Islet precursor cell (in vitro differentiated cells): ENCODE measurements at regions not wholly inside any gene's neighbourhood (a gene's known extent, or its start where the extent isn't known, plus 50 kb on each side); places are given as distances from the start of the nearest gene placed in this dataset.
"Not testable (repeated sequence)": the region's sequence is repeated elsewhere in the genome, so short reads cannot be mapped to it uniquely, and the experiment has no call there.

Experiments
- DNase-seq: peaks from one replicate; pipeline ENCODE4 v3.0.0-alpha.2; 2018

DNA sequence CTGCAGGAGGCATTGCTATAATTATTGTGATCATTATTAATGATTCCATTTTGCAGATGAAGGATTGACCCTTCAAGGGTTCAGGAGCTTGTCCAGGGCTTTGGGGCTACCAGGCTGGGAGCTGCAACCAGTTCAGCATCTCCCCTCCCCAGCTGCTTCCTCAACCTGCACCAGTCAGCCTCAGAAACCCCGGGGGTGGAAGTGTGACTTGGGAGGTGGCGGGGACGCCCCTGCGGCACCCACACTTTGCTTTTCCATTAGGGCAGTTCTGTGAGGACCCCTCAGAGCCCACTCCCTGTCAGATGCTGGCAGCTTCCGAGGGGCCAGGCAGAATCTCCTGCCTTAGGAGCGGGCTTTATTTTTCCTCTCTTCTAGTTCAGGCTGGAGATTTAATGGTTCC, 85.6 kb downstream of the OLFM1 start:
- DNase-seq, result no peak

DNA sequence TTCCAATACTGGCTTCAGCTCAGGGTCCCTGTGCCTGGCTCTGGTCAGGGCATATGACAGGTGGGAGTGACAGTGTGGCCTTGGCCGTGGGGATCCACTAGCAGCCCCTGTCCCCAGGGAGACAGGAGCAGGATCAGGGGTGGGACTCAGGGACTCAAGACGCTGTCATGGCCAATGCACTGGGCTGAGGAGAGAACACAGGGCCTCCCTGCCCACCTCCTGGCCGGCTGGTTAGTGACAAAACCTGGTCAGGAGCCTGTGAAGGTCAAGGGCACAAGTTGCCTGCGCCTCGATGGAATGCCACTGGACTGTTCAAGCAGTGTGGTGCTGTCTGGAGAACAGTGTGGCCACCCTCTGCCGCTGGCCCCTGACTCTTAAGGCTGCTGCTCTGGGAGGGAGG, 86.8 kb downstream of the OLFM1 start:
- no peak for DNase-seq

DNA sequence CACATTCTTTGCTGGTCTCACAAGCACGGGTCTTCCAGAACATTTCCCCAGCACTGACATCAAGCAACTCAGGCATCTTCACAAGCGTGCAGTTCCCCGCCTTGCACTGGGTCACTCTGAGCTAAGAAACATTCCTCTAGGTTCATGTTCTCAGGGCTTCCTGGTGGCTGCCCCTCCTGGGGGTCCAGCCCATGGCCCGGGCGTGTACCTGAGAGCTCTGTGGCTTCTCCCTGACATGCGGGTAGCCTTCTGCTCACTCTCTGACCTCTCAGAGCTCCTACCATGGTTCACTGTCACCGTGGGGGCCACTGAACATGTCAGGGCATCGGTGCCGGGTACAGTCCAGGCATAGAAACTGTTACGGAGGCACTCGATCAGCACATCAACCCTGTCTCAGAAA, 87.5 kb downstream of the OLFM1 start:
- DNase-seq, result no peak

DNA sequence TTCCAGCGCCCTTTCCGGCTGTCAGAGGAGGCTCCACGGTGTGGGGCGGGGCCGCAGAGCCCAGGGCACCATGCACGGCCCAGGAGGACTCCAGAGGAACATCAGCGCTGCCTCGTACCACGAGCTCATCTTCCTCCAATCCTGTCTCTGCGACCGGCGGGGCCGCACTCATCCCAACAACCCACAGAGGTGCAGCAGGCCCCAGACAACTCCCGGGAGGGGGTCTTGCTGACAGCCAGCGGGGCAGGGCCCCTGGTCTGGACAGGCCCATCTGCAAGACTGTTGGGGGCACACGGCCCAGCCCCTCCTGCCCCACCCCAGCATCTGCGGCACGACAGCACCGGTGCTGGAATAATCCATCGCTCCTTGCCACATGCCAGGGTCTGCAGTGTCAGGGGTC, 88.8 kb downstream of the OLFM1 start:
- DNase-seq, result no peak

DNA sequence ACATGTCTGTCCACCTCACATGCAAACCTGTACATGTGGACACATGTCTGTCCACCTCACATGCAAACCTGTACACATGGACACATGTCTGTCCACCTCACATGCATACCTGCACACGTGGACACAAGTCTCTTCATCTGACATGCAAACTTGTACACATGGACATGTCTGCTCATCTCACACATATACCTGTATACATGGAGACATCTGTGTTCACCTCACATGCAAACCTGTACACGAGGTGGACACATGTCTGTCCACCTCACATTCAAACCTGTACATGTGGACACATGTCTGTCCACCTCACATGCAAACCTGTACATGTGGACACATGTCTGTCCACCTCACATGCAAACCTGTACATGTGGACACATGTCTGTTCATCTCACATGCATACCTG, 90.1 kb downstream of the OLFM1 start:
- not testable (repeated sequence) for DNase-seq

DNA sequence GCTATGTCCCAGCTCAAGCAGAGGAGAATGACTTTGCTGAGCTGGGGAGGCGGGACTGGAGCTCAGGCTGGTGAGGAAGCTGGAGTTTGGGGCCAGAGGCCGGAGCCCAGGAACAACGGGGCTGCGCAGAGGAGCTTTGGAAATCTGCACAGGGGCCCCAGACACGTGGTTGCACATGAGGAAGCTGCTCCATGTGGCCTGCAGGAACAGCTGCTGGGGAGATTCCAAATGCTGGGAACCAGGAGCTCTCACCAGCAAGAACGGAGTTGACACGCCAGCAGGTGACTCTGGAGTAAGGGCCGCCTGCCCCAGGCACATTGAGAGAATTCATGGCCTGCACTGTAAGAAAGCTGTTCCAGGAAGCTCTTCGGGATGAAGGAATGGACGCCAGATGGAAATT, 91.0 kb downstream of the OLFM1 start:
- DNase-seq, result no peak

DNA sequence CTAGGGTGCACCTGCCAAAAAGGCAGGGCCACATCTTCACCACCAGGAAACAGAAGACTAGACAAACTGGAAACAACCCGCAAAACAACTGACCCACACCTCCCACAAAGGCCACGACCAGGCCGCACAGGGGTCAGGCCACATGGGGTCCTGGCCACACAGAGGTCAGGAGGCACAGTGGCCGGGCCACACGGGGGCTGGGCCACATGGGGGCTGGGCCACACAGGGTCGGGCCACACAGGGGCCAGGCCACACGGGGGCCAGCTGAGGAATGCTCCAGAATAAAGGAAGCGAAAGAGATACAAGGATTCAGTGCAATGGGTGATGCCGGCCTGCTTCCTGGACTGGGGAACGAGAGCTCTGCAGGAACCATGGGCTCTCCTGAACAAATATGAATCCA, 91.6 kb downstream of the OLFM1 start:
- no peak for DNase-seq

DNA sequence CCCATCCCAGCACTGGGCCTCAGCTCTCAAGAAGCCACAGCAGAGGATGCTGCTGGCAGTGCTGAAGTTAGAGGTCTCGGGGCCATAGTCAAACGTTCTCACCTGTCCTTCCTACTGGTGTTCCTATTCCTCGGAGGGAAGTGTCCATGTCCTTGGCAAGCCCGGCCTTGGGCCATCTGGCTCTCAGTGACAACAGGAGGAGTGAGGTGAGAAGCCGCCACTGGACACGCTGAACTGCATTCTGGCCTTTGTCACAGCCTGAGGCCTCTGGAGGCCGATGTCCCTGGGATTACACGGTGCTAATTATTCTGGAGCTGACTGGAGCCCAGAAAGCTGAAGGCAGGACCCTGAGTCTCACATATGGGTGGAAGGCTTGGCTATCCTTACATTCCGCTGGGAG, 92.5 kb downstream of the OLFM1 start:
- DNase-seq, result no peak

DNA sequence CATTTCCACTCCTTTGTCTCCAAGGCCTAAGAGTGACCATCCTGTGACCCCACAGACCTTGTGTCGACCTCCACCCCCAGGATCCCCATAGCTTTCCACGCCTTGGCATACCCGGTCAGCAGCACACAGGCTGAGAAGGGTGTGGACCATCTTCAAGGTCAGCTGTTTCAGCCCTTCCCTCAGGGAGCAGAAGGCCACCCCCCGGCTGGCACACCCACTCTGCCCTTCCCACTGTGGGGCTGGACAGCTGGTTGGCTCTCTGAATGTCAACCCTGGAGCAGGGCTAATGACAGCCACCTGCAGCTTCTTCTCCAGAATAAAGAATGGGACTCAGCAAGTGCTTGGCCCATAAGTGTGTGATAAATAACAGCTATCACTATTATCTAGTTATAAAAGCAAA, 93.1 kb downstream of the OLFM1 start:
- DNase-seq, result no peak

DNA sequence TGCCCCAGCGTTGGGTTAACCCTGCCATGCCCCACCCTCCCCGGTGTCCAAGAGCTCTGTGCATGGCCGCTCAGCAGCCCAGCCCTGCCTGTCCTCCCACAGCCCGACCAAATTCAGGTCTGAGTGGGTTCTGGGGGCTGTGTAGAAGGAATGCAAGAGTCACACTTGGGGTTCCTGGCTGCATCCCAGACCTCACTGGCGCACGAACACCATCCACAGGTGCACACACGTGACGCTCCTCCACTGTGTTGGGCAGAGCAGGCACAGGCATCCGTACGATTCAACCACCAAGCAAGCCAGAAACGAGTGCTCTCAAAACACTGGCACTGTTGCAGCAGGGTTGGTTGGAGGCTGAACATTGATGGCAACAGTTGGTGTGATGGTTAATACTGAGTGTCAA, 93.9 kb downstream of the OLFM1 start:
- no peak for DNase-seq

DNA sequence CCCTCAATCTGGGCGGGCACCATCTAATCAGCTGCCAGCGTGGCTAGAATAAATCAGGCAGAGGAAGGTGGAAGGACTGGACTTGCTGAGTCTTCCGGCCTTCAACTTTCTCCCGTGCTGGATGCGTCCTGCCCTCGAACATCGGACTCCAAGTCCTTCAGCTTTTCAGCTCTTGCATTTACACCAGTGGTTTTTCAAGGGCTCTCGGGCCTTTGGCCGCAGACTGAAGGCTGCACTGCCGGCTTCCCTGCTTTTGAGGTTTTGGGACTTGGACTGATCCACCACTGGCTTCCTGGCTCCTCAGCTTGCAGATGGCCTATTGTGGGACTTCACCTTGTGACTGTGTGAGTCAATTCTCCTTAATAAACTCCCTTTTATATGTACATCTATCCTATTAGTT, 94.4 kb downstream of the OLFM1 start:
- not testable (repeated sequence) for DNase-seq

DNA sequence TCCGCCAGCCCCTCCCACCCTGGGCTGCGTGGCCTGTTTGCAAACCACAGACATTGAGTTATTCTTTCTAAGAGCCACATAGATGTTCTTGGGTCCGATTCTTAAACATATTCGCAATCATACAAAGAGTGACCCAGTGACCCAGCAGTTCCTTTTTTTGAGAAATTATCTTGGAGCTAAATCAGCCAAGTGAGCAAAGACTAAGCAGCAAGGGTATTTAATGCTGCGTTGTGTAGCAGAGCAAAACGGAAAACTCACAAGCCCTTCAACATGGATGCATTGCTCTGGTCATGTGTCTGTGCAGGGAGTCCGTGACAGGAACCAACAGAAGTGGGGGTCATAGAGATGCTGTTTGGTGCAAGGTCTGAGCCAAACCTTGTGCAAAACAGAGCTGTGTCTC, 95.6 kb downstream of the OLFM1 start:
- no peak for DNase-seq

DNA sequence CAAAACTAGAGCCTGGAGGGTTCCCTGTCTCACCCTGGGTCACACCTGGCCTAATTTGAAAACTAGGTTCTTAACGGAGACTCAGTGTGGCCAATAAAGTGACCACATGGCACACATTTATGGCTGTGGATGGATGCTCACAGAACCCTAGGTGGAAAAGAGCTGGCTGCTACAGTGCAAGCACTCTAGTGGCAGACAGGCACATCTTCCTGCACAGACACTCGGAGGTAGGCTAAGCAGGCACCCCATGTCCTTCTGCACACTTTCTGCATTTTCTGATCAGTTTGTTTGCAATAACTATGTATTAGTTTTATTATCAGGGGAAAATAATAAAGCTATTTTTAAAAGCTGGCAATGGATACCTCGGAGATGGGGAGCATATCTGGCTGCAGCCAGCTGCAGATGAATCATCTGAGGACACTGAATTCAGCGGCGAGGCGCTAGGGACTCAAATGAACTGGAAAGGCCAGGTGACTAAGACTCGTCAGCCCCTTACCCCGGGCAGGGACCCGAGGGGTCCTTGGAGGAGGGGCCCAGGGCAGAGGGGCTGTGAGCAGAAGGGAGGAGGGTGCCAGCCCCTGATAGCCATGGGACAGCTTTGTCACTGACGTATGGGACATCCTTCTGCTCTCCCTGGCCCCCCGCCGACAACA, 96.2 kb downstream of the OLFM1 start:
- DNase-seq, result no peak

DNA sequence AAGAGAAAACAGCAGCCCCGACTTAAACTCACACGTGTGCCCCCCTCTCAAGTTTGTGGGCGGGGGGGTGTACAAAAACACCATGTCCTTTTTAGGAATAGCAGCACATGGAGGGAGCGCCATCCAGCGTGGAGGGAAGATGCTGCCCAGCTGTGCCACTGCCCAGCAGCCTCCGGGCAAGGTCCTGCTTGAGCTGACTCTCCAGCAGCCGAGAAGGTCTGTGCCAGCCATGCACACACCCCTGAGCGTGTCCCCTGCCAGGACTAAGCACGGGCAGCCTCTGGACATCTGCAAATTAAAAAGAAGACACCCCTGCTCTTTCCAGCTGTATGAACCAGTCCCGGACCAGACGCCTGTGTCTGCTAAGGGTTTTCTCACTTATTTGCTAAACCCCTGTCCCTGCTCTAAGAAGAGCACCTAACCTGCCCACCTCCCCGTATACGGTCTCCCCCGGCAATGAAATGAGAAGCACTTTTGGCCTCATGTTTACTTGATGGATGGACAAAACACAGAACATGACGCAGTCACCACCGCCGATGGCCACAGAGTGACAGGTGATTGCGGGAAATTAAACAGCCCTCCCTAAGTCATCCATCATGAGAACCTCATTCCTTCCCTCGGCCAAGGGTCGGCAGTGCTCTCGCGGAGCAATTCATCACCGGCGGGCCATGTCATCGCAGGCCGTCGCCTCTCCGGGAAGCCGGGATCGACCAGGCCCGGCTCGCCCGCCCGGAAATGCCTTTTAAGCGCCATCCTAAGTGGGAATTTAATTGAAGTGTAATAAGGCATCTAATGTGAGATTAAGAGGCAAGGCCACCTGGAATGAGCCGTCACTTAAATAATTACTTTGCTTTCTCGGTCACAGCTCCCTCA, 96.9 kb downstream of the OLFM1 start:
- DNase-seq, result no peak

DNA sequence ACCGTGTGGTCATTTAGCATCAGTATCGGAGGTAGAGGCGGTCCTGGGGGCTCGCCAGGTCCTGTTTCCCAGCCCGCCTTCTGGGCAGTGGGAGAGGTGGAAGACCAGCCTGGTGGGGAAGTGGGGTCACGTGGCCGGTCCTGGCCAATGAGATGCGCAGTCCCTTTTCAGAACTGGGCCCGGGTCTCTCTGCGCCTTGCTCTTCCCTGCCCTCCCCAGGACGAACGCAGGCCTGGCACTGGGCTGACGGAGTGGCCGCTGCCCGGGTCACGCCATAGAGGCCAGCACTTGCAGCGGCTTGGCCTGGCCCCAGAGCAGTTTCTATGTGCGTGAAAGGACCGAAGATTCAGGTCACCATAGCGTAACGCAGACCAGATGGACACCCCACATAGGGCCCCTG, 97.6 kb downstream of the OLFM1 start:
- no peak for DNase-seq

DNA sequence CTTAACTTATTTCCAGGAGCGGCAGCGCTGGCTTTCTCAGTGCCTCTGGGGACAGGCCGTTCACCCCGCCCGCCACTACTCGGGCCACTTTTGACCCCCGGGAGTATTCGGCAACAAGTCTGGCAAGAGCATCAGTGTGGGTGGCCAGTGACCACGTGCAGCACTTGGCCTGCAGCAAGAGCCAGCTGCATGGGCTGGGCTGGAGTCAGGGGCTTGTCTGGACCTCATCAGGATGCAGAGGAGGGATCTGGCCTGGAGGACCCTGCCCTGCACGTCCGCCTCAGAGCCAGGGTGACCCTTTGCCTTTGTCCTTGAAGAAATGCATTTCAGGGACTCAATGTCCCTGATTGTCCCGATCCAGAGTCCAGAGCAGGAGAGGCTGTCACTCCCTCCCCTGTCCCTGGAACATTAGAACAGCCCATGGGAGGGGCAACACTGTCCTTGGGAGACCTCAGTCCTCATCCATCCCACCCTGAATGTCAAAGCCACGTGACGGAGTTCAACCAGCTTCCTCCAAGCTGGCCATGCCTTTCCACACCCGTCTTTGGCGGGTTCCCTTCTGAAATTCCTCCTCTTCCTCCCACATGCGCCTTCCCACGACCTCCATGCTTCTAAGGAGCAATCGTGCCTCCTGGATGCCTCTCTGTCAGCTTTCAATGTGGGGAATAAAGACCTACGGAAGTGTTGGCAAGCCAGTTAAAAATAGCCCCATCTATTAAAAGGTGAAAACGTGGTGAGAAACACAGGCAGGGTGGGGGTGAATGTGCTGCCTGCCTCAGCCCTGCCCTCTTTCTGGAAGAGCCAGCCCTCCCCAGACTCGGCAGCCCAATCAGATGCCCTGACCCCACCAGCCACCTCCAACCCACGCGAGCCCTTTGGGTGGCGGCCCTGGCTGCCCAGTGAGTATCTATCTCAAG, 99.0 kb downstream of the OLFM1 start:
- DNase-seq, result no peak

DNA sequence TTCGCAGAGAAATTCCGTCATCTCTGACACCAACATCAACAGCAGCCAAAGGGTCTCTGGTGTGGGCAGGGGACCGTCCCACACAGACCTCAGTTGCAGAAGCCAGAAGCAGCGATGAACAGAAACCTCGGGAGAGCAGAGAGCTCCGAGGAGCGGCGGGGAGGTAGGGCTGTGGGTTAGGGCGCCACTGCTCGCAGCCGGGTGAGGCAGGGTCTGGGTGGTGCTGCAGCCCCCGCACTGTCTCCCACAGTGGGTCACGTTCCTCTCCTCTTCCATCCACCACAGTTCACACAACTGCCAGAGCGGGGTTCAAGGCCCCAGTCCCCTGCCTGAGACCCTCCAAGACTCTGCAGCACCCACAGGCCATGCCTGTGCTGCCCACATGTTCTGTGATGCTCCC, 99.9 kb downstream of the OLFM1 start:
- DNase-seq, result no peak

DNA sequence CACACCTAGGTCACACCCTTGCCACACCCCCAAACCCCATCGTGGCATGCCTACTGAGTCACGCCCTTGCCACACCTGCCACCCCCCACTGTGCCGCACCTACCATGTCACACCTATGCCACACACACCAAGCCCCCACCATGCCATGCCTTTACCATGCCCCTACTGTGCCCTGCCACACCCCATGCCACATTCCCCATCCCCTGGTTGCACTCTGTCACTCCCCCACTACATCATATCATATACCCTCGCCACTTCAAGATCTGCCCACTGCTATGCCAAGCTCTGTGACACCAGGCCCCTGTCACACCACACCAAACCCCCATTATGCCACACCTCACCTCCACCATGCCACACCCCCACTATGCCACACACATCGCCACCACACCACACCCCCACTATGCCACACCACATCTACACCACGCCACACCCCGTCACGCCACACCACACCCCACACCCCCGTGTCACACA, 101.2 kb downstream of the OLFM1 start:
- DNase-seq, result no peak

DNA sequence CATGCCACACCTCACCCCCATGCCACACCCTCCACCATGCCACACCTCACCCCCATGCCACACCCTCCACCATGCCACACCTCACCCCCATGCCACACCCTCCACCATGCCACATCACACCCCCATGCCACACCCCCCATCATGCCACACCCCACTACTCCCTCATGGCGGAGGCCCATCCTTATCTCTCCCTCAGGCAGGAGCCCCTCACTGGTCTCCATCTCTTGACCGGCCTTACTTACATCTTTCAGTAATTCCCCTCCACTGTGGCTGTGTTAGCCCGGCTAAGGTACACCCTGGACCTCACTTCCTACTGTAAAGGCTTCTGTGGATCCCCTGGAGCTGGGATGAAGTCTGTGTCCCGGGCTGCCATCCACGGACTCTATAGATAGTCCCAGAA, 102.0 kb downstream of the OLFM1 start:
- DNase-seq, result no peak

DNA sequence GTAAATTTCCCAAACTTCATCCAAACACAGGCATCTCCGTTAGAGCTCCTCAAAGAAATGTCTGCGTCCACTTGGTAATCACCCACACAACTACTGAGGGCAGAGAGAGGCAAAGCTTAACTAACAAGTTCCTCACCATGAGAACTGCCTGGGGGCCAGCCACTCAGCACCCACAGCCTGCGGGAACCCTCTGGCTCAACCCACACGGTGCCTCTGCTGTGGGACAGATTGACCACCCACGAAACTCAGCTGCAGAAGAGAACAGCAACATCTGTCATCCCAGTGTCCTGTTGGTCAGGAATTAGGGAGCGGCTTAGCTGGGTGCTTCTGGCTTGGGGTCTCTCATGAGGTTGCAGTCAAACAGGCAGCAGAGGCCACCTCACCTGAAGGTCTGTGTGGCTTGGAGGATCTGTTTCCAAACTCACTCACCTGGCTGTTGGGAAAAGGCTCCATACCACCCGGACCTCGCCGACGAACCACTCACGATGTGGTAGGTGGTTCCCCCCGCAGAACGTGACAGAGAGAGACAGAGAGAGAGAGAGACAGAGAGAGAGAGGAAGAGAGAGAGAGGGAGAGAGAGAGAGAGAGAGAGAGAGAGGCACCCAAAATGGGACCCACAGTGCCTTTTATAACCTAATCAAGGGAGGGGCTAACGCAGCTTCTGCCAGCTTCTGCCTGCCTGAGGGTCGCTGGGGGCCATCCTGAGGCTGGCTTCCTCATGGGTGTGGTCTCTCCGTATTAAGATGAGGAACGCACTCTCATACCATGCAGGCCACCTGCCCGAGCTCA, 103.5 kb downstream of the OLFM1 start:
- DNase-seq, result no peak

DNA sequence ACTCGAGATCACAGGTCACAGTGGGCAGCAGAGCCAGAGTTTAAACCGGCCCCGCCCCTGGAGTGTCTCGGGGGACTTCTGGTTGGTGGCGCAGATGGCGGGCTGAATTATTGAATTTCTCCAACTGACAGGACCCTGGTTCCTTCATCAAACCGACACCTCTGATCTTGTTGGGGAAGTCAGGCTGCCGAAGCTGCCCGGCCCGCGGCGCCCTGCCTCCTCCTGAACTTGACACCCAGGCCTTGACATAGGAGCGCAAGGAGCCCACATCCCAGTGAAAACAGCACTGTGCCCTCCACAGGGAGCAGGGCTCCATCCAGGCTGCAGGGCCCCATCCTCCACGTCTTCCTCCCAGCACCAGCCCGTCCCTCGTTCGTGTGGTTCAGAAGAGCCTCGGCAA, 105.2 kb downstream of the OLFM1 start:
- no peak for DNase-seq

DNA sequence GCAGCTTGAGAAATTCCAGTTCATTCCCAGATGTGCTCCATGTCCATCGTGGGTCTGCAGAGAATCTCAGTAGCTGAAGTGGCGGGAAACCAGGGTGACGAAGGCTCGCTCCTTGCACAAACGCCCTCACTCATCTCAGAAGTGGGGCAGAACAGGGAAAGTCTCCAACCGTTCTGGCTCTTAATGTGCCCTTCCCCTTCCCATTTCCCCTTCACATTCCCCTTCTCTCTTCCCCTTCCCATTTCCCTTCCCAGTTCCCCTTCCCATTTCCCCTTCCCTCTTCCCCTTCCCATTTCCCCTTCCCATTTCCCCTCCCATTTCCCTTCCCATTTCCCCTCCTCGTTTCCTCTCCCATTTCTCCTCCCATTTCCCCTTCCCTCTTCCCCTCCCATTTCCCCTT, 108.5 kb downstream of the OLFM1 start:
- DNase-seq, result not testable (repeated sequence)

DNA sequence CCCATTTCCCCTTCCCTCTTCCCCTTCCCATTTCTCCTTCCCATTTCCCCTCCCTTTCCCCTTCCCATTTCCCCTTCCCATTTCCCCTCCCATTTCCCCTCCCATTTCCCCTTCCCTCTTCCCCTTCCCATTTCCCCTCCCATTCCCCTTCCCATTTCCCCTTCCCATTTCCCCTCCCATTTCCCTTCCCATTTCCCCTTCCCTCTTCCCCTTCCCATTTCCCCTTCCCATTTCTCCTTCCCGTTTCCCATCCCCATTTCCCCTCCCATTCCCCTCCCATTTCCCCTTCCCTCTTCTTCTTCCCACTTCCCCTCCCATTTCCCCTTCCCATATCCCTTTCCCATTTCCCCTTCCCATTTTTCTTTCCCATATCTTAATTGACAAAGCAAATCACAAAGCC, 109.0 kb downstream of the OLFM1 start:
- no peak for DNase-seq
